ENCODE measurements at regions not wholly inside any gene's neighbourhood (a gene's known extent, or its start where the extent isn't known, plus 50 kb on each side); places are given as distances from the start of the nearest gene placed in this dataset.

DNA sequence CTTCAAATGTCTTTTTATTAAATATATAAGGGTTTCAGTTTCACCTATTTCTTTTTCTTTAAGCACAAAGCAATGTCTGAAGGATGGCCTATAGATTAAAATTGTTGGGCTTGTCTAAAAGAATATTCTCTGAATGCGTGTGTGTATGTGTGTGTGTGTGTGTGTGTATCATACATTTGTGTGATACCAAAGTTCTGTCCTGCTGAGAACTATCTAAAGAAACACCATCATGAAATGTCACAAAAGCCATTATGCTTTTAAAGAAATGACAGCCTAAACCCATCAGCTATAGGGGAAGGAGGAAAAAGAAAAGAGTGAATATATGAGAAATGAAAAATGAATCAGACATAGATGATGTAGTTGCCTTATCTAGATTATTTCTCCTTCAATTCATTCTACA, 1501.5 kb upstream of the TENM3 start:
- no peak overlapping the region for H2BK20ac ChIP-seq (ENCODE audit: low read depth, low read length)
- dilution Hi-C loops (cut with HindIII; ENCODE audit: low sequenced_read_pairs, unreplicated experiment) (no loop called here), in situ Hi-C loops (cut with MboI; ENCODE audit: low sequenced_read_pairs) (no loop called here), intact Hi-C loops (cut with micrococcal nuclease) (no loop called here)
- H4K5ac ChIP-seq (ENCODE audit: low read depth, low read length), result no peak overlapping the region
- H3K9me1 ChIP-seq (ENCODE audit: insufficient read depth, low read length), result no peaks in the 10 kb centered on the region
- no peak overlapping the region for H2AK5ac ChIP-seq (ENCODE audit: low read depth, low read length)
- no peaks in the 10 kb centered on the region for H3K27me3 ChIP-seq (ENCODE audit: control insufficient read depth, insufficient read depth, low read length)
- no peak overlapping the region for H4K8ac ChIP-seq (ENCODE audit: low read depth in 2 of 2, low read length in 2 of 2)
- BruUV-seq (replicated peaks), result no TSS peak
- ChIA-PET CTCF (no interaction called here), POLR2A (ENCODE audit: unreplicated experiment) (no interaction called here)
- no peak overlapping the region for H3K4me3 ChIP-seq (ENCODE audit: insufficient read depth, low read depth, low read length)
- no peaks in the 10 kb centered on the region for H3K36me3 ChIP-seq (ENCODE audit: control insufficient read depth, insufficient read depth, low read length)
- no peak overlapping the region for H3K56ac ChIP-seq (ENCODE audit: extremely low read depth, insufficient read depth, low read length)
- H3K9ac ChIP-seq (ENCODE audit: low read depth, low read length), result no peak overlapping the region
- H4K20me1 ChIP-seq (ENCODE audit: insufficient read depth, low read length), result no peaks in the 10 kb centered on the region
- no peak overlapping the region for H3K23ac ChIP-seq (ENCODE audit: low read depth, low read length)
- H2BK15ac ChIP-seq (ENCODE audit: low read depth, low read length), result no peak overlapping the region
- H3K4me1 ChIP-seq (ENCODE audit: control insufficient read depth, insufficient read depth, low read length), result no peaks in the 10 kb centered on the region
- H4K91ac ChIP-seq (ENCODE audit: insufficient read depth, low read depth, low read length), result no peak overlapping the region
- TF ChIP-seq MAFK (IDR thresholded peaks at IDR 0.05; ENCODE audit: low read depth, low read length), result no peak
- no peak for TF ChIP-seq MAZ (IDR thresholded peaks at IDR 0.05; ENCODE audit: borderline replicate concordance, low read depth, low read length)
- no peak for TF ChIP-seq CHD1 (IDR thresholded peaks at IDR 0.05; ENCODE audit: low read depth, low read length)
- no peak for TF ChIP-seq RCOR1 (IDR thresholded peaks at IDR 0.05; ENCODE audit: insufficient replicate concordance, low read length)
- TF ChIP-seq MXI1 (IDR thresholded peaks at IDR 0.05; ENCODE audit: borderline replicate concordance, low read depth, low read length), result no peak
- TF ChIP-seq RAD21 (IDR thresholded peaks at IDR 0.05; ENCODE audit: low read length), result no peak
- TF ChIP-seq CEBPB (IDR thresholded peaks at IDR 0.05; ENCODE audit: low read depth, low read length), result no peak
- no peak for TF ChIP-seq RFX5 (IDR thresholded peaks at IDR 0.05; ENCODE audit: low read depth, low read length)
- TF ChIP-seq, protein P1, sequence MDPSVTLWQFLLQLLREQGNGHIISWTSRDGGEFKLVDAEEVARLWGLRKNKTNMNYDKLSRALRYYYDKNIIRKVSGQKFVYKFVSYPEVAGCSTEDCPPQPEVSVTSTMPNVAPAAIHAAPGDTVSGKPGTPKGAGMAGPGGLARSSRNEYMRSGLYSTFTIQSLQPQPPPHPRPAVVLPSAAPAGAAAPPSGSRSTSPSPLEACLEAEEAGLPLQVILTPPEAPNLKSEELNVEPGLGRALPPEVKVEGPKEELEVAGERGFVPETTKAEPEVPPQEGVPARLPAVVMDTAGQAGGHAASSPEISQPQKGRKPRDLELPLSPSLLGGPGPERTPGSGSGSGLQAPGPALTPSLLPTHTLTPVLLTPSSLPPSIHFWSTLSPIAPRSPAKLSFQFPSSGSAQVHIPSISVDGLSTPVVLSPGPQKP (IDR thresholded peaks at IDR 0.05; ENCODE audit: borderline replicate concordance, low read depth, low read length), result no peak
- no peak for TF ChIP-seq SMC3 (IDR thresholded peaks at IDR 0.05; ENCODE audit: low read depth, low read length)
- TF ChIP-seq BHLHE40 (IDR thresholded peaks at IDR 0.05; ENCODE audit: low read depth, low read length), result no peak
- no peak overlapping the region for H2AFZ ChIP-seq (replicated peaks; ENCODE audit: low read length, poor library complexity)
- no peak overlapping the region for H2AK9ac ChIP-seq (replicated peaks; ENCODE audit: low read depth, low read length, poor library complexity)
- no peak for ATAC-seq (ENCODE audit: low read depth)
- no peaks in the 10 kb centered on the region for H3K9me3 ChIP-seq (ENCODE audit: control insufficient read depth, insufficient read depth, low read length)
- H3K4ac ChIP-seq (ENCODE audit: low read depth, low read length), result no peak overlapping the region
- H3K18ac ChIP-seq (ENCODE audit: low read depth, low read length), result no peak overlapping the region
- WGBS, 2 experiments (ENCODE audit: extremely low coverage in 2 of 2, insufficient read length in 1 of 2), result no CpG with 5 or more reads among the region's 1 CpG
- no peaks in the 10 kb centered on the region for H3K79me1 ChIP-seq (ENCODE audit: low read depth in 1 of 2, low read length in 2 of 2)
- no peak overlapping the region for H3K27ac ChIP-seq (ENCODE audit: insufficient read depth, low read length)
- DNase-seq, result no peak
- no peak overlapping the region for H3K14ac ChIP-seq (replicated peaks; ENCODE audit: low read depth, low read length)
- H2BK5ac ChIP-seq (ENCODE audit: low read depth, low read length, poor library complexity, severe bottlenecking), result no peak overlapping the region
- no peak overlapping the region for H3K4me2 ChIP-seq (ENCODE audit: low read depth, low read length)
- no peak overlapping the region for H2BK120ac ChIP-seq (ENCODE audit: low read depth, low read length)

Data from IMR-90 (cell line).